ENCODE measurements at regions not wholly inside any gene's neighbourhood (a gene's known extent, or its start where the extent isn't known, plus 50 kb on each side); places are given as distances from the start of the nearest gene placed in this dataset.

GRCh38 chr21:18803624-18804023 is 400.0 kb upstream of the TMPRSS15 start:
- ChIA-PET CTCF (no interaction called here), POLR2A (no interaction called here)
- TF ChIP-seq SUZ12 (IDR thresholded peaks at IDR 0.05) (no peak), SP1 (IDR thresholded peaks at IDR 0.05) (no peak), FOXK2 (IDR thresholded peaks at IDR 0.05) (no peak), ARNT (IDR thresholded peaks at IDR 0.05) (no peak), FOXA1 (IDR thresholded peaks at IDR 0.05) (no peak), LEF1 (IDR thresholded peaks at IDR 0.05; ENCODE audit: borderline replicate concordance) (no peak), ELF4 (IDR thresholded peaks at IDR 0.05) (no peak), CTBP1 (IDR thresholded peaks at IDR 0.05; ENCODE audit: borderline replicate concordance) (no peak), PKNOX1 (IDR thresholded peaks at IDR 0.05) (no peak), TARDBP (IDR thresholded peaks at IDR 0.05) (no peak), ZNF384 (IDR thresholded peaks at IDR 0.05) (no peak), HDGF (IDR thresholded peaks at IDR 0.05; ENCODE audit: borderline replicate concordance) (no peak), NFRKB (IDR thresholded peaks at IDR 0.05) (no peak)
- no peak for DNase-seq (ENCODE audit: extremely low spot score)

- no peak for DNase-seq (ENCODE audit: extremely low spot score)
- POLR2A ChIA-PET = no interaction called here
- no peak for TF ChIP-seq L3MBTL2 (conservative IDR thresholded peaks at IDR 0.05)
- no peak for TF ChIP-seq FOXA1 (IDR thresholded peaks at IDR 0.05)
- CTCF ChIA-PET = no interaction called here
Observed at GRCh38 chr21:18810136-18810535, 406.6 kb upstream of the TMPRSS15 start.

GRCh38 chr21:18812308-18812707 is 408.7 kb upstream of the TMPRSS15 start:
- no peak for TF ChIP-seq NFRKB (IDR thresholded peaks at IDR 0.05)
- no peak for TF ChIP-seq BHLHE40 (IDR thresholded peaks at IDR 0.05; ENCODE audit: borderline replicate concordance)
- no peak for TF ChIP-seq SP1 (IDR thresholded peaks at IDR 0.05)
- no peak for TF ChIP-seq SUZ12 (IDR thresholded peaks at IDR 0.05)
- TF ChIP-seq ZNF384 (IDR thresholded peaks at IDR 0.05) = no peak
- TF ChIP-seq FOXM1 (IDR thresholded peaks at IDR 0.05; ENCODE audit: borderline replicate concordance) = no peak
- no peak for TF ChIP-seq PKNOX1 (IDR thresholded peaks at IDR 0.05)
- TF ChIP-seq HDGF (IDR thresholded peaks at IDR 0.05; ENCODE audit: borderline replicate concordance) = no peak
- TF ChIP-seq ELF4 (IDR thresholded peaks at IDR 0.05) = no peak
- no peak for TF ChIP-seq FOXK2 (IDR thresholded peaks at IDR 0.05)
- ChIA-PET POLR2A (no interaction called here), CTCF (no interaction called here)
- no peak for DNase-seq (ENCODE audit: extremely low spot score)

- ChIA-PET POLR2A (no interaction called here), CTCF (no interaction called here)
- no peak for TF ChIP-seq SUZ12 (IDR thresholded peaks at IDR 0.05)
- no peak for TF ChIP-seq NFRKB (IDR thresholded peaks at IDR 0.05)
- TF ChIP-seq BHLHE40 (IDR thresholded peaks at IDR 0.05; ENCODE audit: borderline replicate concordance) = no peak
- TF ChIP-seq FOXK2 (IDR thresholded peaks at IDR 0.05) = no peak
- no peak for TF ChIP-seq L3MBTL2 (conservative IDR thresholded peaks at IDR 0.05)
- TF ChIP-seq HDGF (IDR thresholded peaks at IDR 0.05; ENCODE audit: borderline replicate concordance) = no peak
- no peak for TF ChIP-seq ARNT (IDR thresholded peaks at IDR 0.05)
- no peak for TF ChIP-seq PKNOX1 (IDR thresholded peaks at IDR 0.05)
- TF ChIP-seq ZNF384 (IDR thresholded peaks at IDR 0.05) = no peak
- no peak for DNase-seq (ENCODE audit: extremely low spot score)
Observed at GRCh38 chr21:18819507-18819906, 415.9 kb upstream of the TMPRSS15 start.

- ChIA-PET POLR2A (no interaction called here), CTCF (no interaction called here)
- TF ChIP-seq L3MBTL2 (conservative IDR thresholded peaks at IDR 0.05) (no peak), FOXM1 (IDR thresholded peaks at IDR 0.05; ENCODE audit: borderline replicate concordance) (no peak), ARNT (IDR thresholded peaks at IDR 0.05) (no peak), SP1 (IDR thresholded peaks at IDR 0.05) (no peak), NFRKB (IDR thresholded peaks at IDR 0.05) (no peak), PKNOX1 (IDR thresholded peaks at IDR 0.05) (no peak), SUZ12 (IDR thresholded peaks at IDR 0.05) (no peak), FOXK2 (IDR thresholded peaks at IDR 0.05) (no peak), ZNF384 (IDR thresholded peaks at IDR 0.05) (no peak), FOXA1 (IDR thresholded peaks at IDR 0.05) (no peak), ELF4 (IDR thresholded peaks at IDR 0.05) (no peak), HDGF (IDR thresholded peaks at IDR 0.05; ENCODE audit: borderline replicate concordance) (no peak), LEF1 (IDR thresholded peaks at IDR 0.05; ENCODE audit: borderline replicate concordance) (no peak), TARDBP (IDR thresholded peaks at IDR 0.05) (no peak)
- DNase-seq (ENCODE audit: extremely low spot score) = no peak
Observed at GRCh38 chr21:18826562-18826961, 423.0 kb upstream of the TMPRSS15 start.

GRCh38 chr21:18831942-18832676 is 428.5 kb upstream of the TMPRSS15 start:
- no peak for TF ChIP-seq ARNT (IDR thresholded peaks at IDR 0.05)
- no peak for TF ChIP-seq BHLHE40 (IDR thresholded peaks at IDR 0.05; ENCODE audit: borderline replicate concordance)
- TF ChIP-seq CTBP1 (IDR thresholded peaks at IDR 0.05; ENCODE audit: borderline replicate concordance) = no peak
- no peak for TF ChIP-seq SP1 (IDR thresholded peaks at IDR 0.05)
- no peak for TF ChIP-seq NFRKB (IDR thresholded peaks at IDR 0.05)
- no peak for TF ChIP-seq FOXA1 (IDR thresholded peaks at IDR 0.05)
- TF ChIP-seq L3MBTL2 (conservative IDR thresholded peaks at IDR 0.05) = no peak
- DNase-seq (ENCODE audit: extremely low spot score) = no peak
- ChIA-PET POLR2A (no interaction called here), CTCF (no interaction called here)

Measured in HEK293T (cell line).